ENCODE measurements at regions not wholly inside any gene's neighbourhood (a gene's known extent, or its start where the extent isn't known, plus 50 kb on each side); places are given as distances from the start of the nearest gene placed in this dataset.
"Not testable (repeated sequence)": the region's sequence is repeated elsewhere in the genome, so short reads cannot be mapped to it uniquely, and the experiment has no call there.

- TF ChIP-seq AR (CRISPR knock-in tag; IDR thresholded peaks at IDR 0.05) = no peak
- TF ChIP-seq GTF2I (CRISPR knock-in tag; conservative IDR thresholded peaks at IDR 0.05) = no peak
- TF ChIP-seq NFYB (CRISPR knock-in tag; conservative IDR thresholded peaks at IDR 0.05; ENCODE audit: low read depth) = no peak
- TF ChIP-seq ZMAT4 (CRISPR knock-in tag; IDR thresholded peaks at IDR 0.05) = no peak
- TF ChIP-seq ZNF138 (CRISPR knock-in tag; conservative IDR thresholded peaks at IDR 0.05) = no peak
- TF ChIP-seq ZNF396 (CRISPR knock-in tag; IDR thresholded peaks at IDR 0.05; ENCODE audit: borderline replicate concordance) = no peak
- no peak for TF ChIP-seq ZNF532 (CRISPR knock-in tag; IDR thresholded peaks at IDR 0.05; ENCODE audit: borderline replicate concordance)
- TF ChIP-seq JUN (CRISPR knock-in tag; IDR thresholded peaks at IDR 0.05) = no peak
- no peak for TF ChIP-seq NR1H2 (CRISPR knock-in tag; IDR thresholded peaks at IDR 0.05)
- TF ChIP-seq MAX (CRISPR knock-in tag; IDR thresholded peaks at IDR 0.05) = no peak
- no peak for TF ChIP-seq NFE2L1 (CRISPR knock-in tag; IDR thresholded peaks at IDR 0.05)
- TF ChIP-seq HMGXB4 (CRISPR knock-in tag; IDR thresholded peaks at IDR 0.05) = no peak
Observed at GRCh38 chr1:38772026-38772425, 87.5 kb downstream of the RRAGC start (continued).

- ATAC-seq; POLR2A ChIA-PET; CTCF ChIA-PET; H3K36me3 Mint-ChIP-seq; H3K27me3 Mint-ChIP-seq (ENCODE audit: low read depth); H3K4me3 Mint-ChIP-seq; H3K9me3 Mint-ChIP-seq; H3K27ac Mint-ChIP-seq; DNase-seq (ENCODE audit: low spot score): not testable (repeated sequence)
- peaks cover 12% of the 10 kb centered on the region for H3K4me1 Mint-ChIP-seq
Observed at GRCh38 chr1:38770516-38771173, 88.9 kb downstream of the RRAGC start.

- Mint-ChIP-seq H3K4me3 (no peak overlapping the region), H3K36me3 (no peaks in the 10 kb centered on the region), H3K27ac (no peak overlapping the region; the same call in 1 of the 2 replicates), H3K4me1 (no peaks in the 10 kb centered on the region), H3K27me3 (ENCODE audit: low read depth) (peaks cover 2% of the 10 kb centered on the region), H3K9me3 (peaks cover 6% of the 10 kb centered on the region)
- ChIA-PET CTCF (interaction anchor here (0.6 kb wide), 1 partner anchor 64 kb away, joined by 4 read pairs; no protein-coding TSS in a partner anchor), POLR2A (no interaction called here)
- no peak for ATAC-seq
- DNase-seq (ENCODE audit: low spot score) = no peak
- no peak for TF ChIP-seq RORB (CRISPR knock-in tag; IDR thresholded peaks at IDR 0.05)
- no peak for TF ChIP-seq PREB (CRISPR knock-in tag; IDR thresholded peaks at IDR 0.05; ENCODE audit: borderline replicate concordance)
- TF ChIP-seq NR2C2 (CRISPR knock-in tag; IDR thresholded peaks at IDR 0.05) = no peak
- no peak for TF ChIP-seq MAX (CRISPR knock-in tag; IDR thresholded peaks at IDR 0.05)
- no peak for TF ChIP-seq ELF4 (CRISPR knock-in tag; IDR thresholded peaks at IDR 0.05; ENCODE audit: low read depth)
- TF ChIP-seq HMGXB4 (CRISPR knock-in tag; IDR thresholded peaks at IDR 0.05) = no peak
- TF ChIP-seq ZNF232 (CRISPR knock-in tag; IDR thresholded peaks at IDR 0.05) = no peak
- TF ChIP-seq TEAD4 (CRISPR knock-in tag; IDR thresholded peaks at IDR 0.05) = no peak
Observed at GRCh38 chr1:38766125-38766524, 93.4 kb downstream of the RRAGC start.

All from WTC11 (cell line).